CD14-positive monocyte (primary cell): ENCODE measurements at regions not wholly inside any gene's neighbourhood (a gene's known extent, or its start where the extent isn't known, plus 50 kb on each side); places are given as distances from the start of the nearest gene placed in this dataset.
"Not testable (repeated sequence)": the region's sequence is repeated elsewhere in the genome, so short reads cannot be mapped to it uniquely, and the experiment has no call there.

Experiments used
- DNase-seq, 3 donors: peaks; one replicate each; pipeline ENCODE4 v3.0.0-alpha.2; 2011 to 2022
- H2AFZ ChIP-seq: 2 replicates; pipeline ENCODE4 v1.6.0; 2012; ENCODE audit warnings: mild to moderate bottlenecking, low read depth, low read length, inconsistent platforms; ENCODE audit not compliant: insufficient read depth, poor library complexity, severe bottlenecking
- H3K27ac ChIP-seq, 2 donors: 1 replicate in 1 of 2; 2 replicates in 1 of 2; pipeline ENCODE4 v1.5.1; 2012 to 2013; ENCODE audit warnings: low read length in 2 of 2, control low read depth in 1 of 2, inconsistent platforms in 1 of 2, low read depth in 1 of 2, mild to moderate bottlenecking in 1 of 2
- H3K27me3 ChIP-seq, 2 donors: one replicate each; pipeline versions ENCODE4 v1.6.0 to v1.6.1; 2011 to 2013; ENCODE audit warnings: low read length in 2 of 2; ENCODE audit not compliant: control insufficient read depth in 2 of 2, insufficient read depth in 2 of 2
- H3K36me3 ChIP-seq, 2 donors: replicated peaks in 1 of 2; 1 replicate in 1 of 2; 2 replicates in 1 of 2; pipeline versions ENCODE4 v1.5.1 to v1.6.1; 2012 to 2013; ENCODE audit warnings: low read length in 2 of 2, control low read depth in 1 of 2, inconsistent platforms in 1 of 2, mild to moderate bottlenecking in 1 of 2; ENCODE audit not compliant: insufficient read depth in 2 of 2, control insufficient read depth in 1 of 2
- H3K4me1 ChIP-seq, 2 donors: 1 replicate in 1 of 2; 2 replicates in 1 of 2; pipeline versions ENCODE4 v1.5.1 to v1.6.1; 2012 to 2013; ENCODE audit warnings: low read length in 2 of 2, control low read depth in 1 of 2, inconsistent platforms in 1 of 2, mild to moderate bottlenecking in 1 of 2, moderate library complexity in 1 of 2; ENCODE audit not compliant: insufficient read depth in 2 of 2, control insufficient read depth in 1 of 2
- H3K4me2 ChIP-seq: replicated peaks from 2 replicates; pipeline ENCODE3; 2012; ENCODE audit warnings: low read length, moderate library complexity, mild to moderate bottlenecking; ENCODE audit not compliant: poor library complexity, severe bottlenecking; ENCODE audit errors: extremely low read depth
- H3K4me3 ChIP-seq, 3 experiments: fragments of 200-600 bp in 1 of 3; sonication (generic) in 1 of 3; replicated peaks in 1 of 3; 1 replicate in 2 of 3; 2 replicates in 1 of 3; pipeline ENCODE4 v1.5.1; 2011 to 2013; ENCODE audit warnings: low read length in 3 of 3, mild to moderate bottlenecking in 3 of 3, control low read depth in 2 of 3, low read depth in 2 of 3, inconsistent platforms in 1 of 3, moderate library complexity in 1 of 3
- H3K79me2 ChIP-seq: 2 replicates; pipeline ENCODE4 v1.6.0; 2012; ENCODE audit warnings: mild to moderate bottlenecking, control low read depth, inconsistent platforms, low read length, moderate library complexity; ENCODE audit not compliant: insufficient read depth
- H3K9ac ChIP-seq: 2 replicates; pipeline ENCODE4 v1.6.0; 2017; ENCODE audit warnings: low read length, mild to moderate bottlenecking; ENCODE audit not compliant: insufficient read depth, poor library complexity, severe bottlenecking
- H3K9me3 ChIP-seq, 2 donors: replicated peaks in 1 of 2; 1 replicate in 1 of 2; 2 replicates in 1 of 2; pipeline versions ENCODE4 v1.5.1 to v1.6.1; 2012 to 2013; ENCODE audit warnings: low read length in 2 of 2, control low read depth in 1 of 2; ENCODE audit not compliant: control insufficient read depth in 1 of 2, insufficient read depth in 1 of 2
- H4K20me1 ChIP-seq: 2 replicates; pipeline ENCODE4 v1.6.0; 2012; ENCODE audit warnings: mild to moderate bottlenecking, low read length, control low read depth, moderate library complexity; ENCODE audit not compliant: insufficient read depth
- H3K27ac Mint-ChIP-seq, 7 donors: one replicate each; pipeline ENCODE4 v1.8.0; 2020; ENCODE audit warnings: mild to moderate bottlenecking in 7 of 7, mixed read lengths in 7 of 7, moderate library complexity in 6 of 7, inconsistent platforms in 2 of 7
- H3K27me3 Mint-ChIP-seq, 3 donors: one replicate each; pipeline ENCODE4 v1.8.0; 2021 to 2022; ENCODE audit warnings: low read depth in 3 of 3, mild to moderate bottlenecking in 3 of 3, mixed read lengths in 3 of 3, moderate library complexity in 3 of 3, inconsistent platforms in 1 of 3
- H3K36me3 Mint-ChIP-seq, 2 donors: one replicate each; pipeline ENCODE4 v1.8.0; 2020; ENCODE audit warnings: mixed read lengths in 2 of 2, inconsistent platforms in 1 of 2, mild to moderate bottlenecking in 1 of 2
- H3K4me1 Mint-ChIP-seq: one replicate; pipeline ENCODE4 v1.8.0; 2020; ENCODE audit warnings: mild to moderate bottlenecking, mixed read lengths
- H3K4me3 Mint-ChIP-seq, 2 donors: one replicate each; pipeline ENCODE4 v1.8.0; 2020; ENCODE audit warnings: mild to moderate bottlenecking in 2 of 2, mixed read lengths in 2 of 2, moderate library complexity in 1 of 2
- H3K9me3 Mint-ChIP-seq, 7 donors: one replicate each; pipeline ENCODE4 v1.8.0; 2020 to 2022; ENCODE audit warnings: mixed read lengths in 7 of 7, mild to moderate bottlenecking in 6 of 7, moderate library complexity in 6 of 7, inconsistent platforms in 2 of 7
- WGBS: methylation state at CpG from one replicate; pipeline ENCODE4 v1.1.5; 2013; ENCODE audit warnings: missing lambda C conversion rate; ENCODE audit not compliant: insufficient coverage; 5-methylcytosine and 5-hydroxymethylcytosine counted together
- intact Hi-C, 2 donors: fragments of 100-400 bp; cut with micrococcal nuclease; formaldehyde crosslinking; loops; one replicate each; pipeline versions ENCODE4 v1.15.0 to v1.15.1; 2023
- TF ChIP-seq, protein P1 (sequence below): fragments of 200-600 bp; IDR thresholded peaks from one replicate; pipeline ENCODE4 v1.8.0; 2022; ENCODE audit warnings: antibody characterized with exemption, mild to moderate bottlenecking

DNA sequence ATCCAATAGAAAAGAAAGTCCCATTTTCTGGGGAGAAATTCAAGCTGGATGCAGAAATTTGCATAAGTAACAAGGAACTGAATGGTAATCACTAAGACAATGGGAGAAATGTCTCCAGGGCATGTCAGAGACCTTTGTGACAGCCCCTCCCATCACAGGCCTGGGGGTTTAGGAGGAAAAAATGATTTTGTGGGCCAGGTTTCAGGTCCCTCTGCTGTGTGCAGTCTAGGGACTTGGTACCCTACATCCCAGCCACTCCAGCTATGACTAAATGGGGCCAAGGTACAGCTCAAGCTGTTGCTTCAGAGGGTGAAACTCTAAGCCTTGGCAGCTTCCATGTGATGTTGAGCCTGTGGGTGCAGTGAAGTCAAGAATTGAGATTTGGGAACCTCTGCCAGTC lies 695.5 kb upstream of the MIR17HG start:
- Histone ChIP-seq H3K79me2 (no peaks in the 10 kb centered on the region), H3K4me1 (no peaks in the 10 kb centered on the region), H3K9ac (no peak overlapping the region), H4K20me1 (no peaks in the 10 kb centered on the region), H3K27me3 (no peaks in the 10 kb centered on the region), H3K36me3 (no peaks in the 10 kb centered on the region), H2AFZ (no peak overlapping the region), H3K9me3 (peaks cover 10 to 12% of the 10 kb centered on the region in 2 donors), H3K4me2 (no peak overlapping the region), H3K4me3 (no peak overlapping the region), H3K27ac (no peak overlapping the region)
- Mint-ChIP-seq H3K27me3 (no peaks in the 10 kb centered on the region), H3K36me3 (no peaks in the 10 kb centered on the region), H3K27ac (no peak overlapping the region), H3K9me3 (peaks cover 2 to 19% (median 13%) of the 10 kb centered on the region in 7 donors), H3K4me3 (no peak overlapping the region), H3K4me1 (no peaks in the 10 kb centered on the region)
- intact Hi-C loops = no loop called here
- no peak for DNase-seq
- TF ChIP-seq, protein P1, sequence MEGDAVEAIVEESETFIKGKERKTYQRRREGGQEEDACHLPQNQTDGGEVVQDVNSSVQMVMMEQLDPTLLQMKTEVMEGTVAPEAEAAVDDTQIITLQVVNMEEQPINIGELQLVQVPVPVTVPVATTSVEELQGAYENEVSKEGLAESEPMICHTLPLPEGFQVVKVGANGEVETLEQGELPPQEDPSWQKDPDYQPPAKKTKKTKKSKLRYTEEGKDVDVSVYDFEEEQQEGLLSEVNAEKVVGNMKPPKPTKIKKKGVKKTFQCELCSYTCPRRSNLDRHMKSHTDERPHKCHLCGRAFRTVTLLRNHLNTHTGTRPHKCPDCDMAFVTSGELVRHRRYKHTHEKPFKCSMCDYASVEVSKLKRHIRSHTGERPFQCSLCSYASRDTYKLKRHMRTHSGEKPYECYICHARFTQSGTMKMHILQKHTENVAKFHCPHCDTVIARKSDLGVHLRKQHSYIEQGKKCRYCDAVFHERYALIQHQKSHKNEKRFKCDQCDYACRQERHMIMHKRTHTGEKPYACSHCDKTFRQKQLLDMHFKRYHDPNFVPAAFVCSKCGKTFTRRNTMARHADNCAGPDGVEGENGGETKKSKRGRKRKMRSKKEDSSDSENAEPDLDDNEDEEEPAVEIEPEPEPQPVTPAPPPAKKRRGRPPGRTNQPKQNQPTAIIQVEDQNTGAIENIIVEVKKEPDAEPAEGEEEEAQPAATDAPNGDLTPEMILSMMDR = no peak

- no peak overlapping the region for H3K27ac ChIP-seq
- Mint-ChIP-seq H3K4me3 (no peak overlapping the region), H3K27me3 (no peaks in the 10 kb centered on the region), H3K9me3 (peaks cover 4 to 26% (median 15%) of the 10 kb centered on the region in 7 donors), H3K27ac (no peak overlapping the region), H3K36me3 (no peaks in the 10 kb centered on the region), H3K4me1 (no peaks in the 10 kb centered on the region)
- H3K27me3 ChIP-seq = no peaks in the 10 kb centered on the region
- no peaks in the 10 kb centered on the region for H3K4me1 ChIP-seq
- H2AFZ ChIP-seq = no peak overlapping the region
- no peak overlapping the region for H3K9ac ChIP-seq
- H3K4me3 ChIP-seq = no peak overlapping the region
- H3K79me2 ChIP-seq = no peaks in the 10 kb centered on the region
- intact Hi-C loops = no loop called here
- H3K9me3 ChIP-seq = peaks cover 17 to 23% of the 10 kb centered on the region in 2 donors
- no peak for DNase-seq
- no peaks in the 10 kb centered on the region for H4K20me1 ChIP-seq
- TF ChIP-seq, protein P1 = no peak
- H3K36me3 ChIP-seq = no peaks in the 10 kb centered on the region
- H3K4me2 ChIP-seq = no peak overlapping the region
- no CpG with 5 or more reads among the region's 1 CpG for whole genome bisulfite sequencing
Observed at GRCh38 chr13:90654970-90655369, 692.5 kb upstream of the MIR17HG start.

- H3K36me3 Mint-ChIP-seq, H3K27me3 ChIP-seq, H3K4me1 Mint-ChIP-seq, H3K27me3 Mint-ChIP-seq, H3K9ac ChIP-seq, H4K20me1 ChIP-seq, H3K4me3 ChIP-seq, H3K4me1 ChIP-seq, H3K9me3 ChIP-seq, H3K27ac ChIP-seq, intact Hi-C loops, H3K36me3 ChIP-seq, H3K4me3 Mint-ChIP-seq, H3K79me2 ChIP-seq, H3K27ac Mint-ChIP-seq, H2AFZ ChIP-seq, DNase-seq, H3K4me2 ChIP-seq: not testable (repeated sequence)
- peaks cover 2 to 19% (median 13%) of the 10 kb centered on the region in 7 donors for H3K9me3 Mint-ChIP-seq
- 100% methylated on average over 3 of the region's 14 CpGs for WGBS
Observed at GRCh38 chr13:90664200-90664599, 683.3 kb upstream of the MIR17HG start.
